Panc1 (cell line): ENCODE measurements at regions not wholly inside any gene's neighbourhood (a gene's known extent, or its start where the extent isn't known, plus 50 kb on each side); places are given as distances from the start of the nearest gene placed in this dataset.

Experiments
- ATAC-seq: fragments of 200-7000 bp; cut with Tn5 transposase; 2 replicates; pipeline ENCODE4 v1.9.1; 2020; ENCODE audit warnings: mild to moderate bottlenecking, moderate library complexity
- BruUV-seq: library from RNA; stranded (reverse); fragments of 400-500 nt; replicated peaks from 2 replicates; lab custom pipeline; 2021; lab: Mats Ljungman, UMichigan
- CTCF ChIA-PET: fragments of 300-600 bp; sonication (Branson Sonifier 250); formaldehyde crosslinking; loops from one replicate; lab custom pipeline; 2022; ENCODE audit warnings: antibody characterized with exemption; lab: Charles Lee
- POLR2A ChIA-PET: fragments of 300-600 bp; sonication (Branson Sonifier 250); formaldehyde crosslinking; loops from one replicate; lab custom pipeline; 2022; ENCODE audit warnings: antibody characterized with exemption; lab: Charles Lee
- DNase-seq: peaks from one replicate; pipeline ENCODE4 v3.0.0-alpha.2; 2010; ENCODE audit warnings: low read depth, low spot score
- H3K27ac ChIP-seq: 2 replicates; pipeline ENCODE4 v1.5.1; 2011; ENCODE audit warnings: mild to moderate bottlenecking, low read length, inconsistent platforms
- H3K27me3 ChIP-seq: fragments of 200-500 bp; sonication (Bioruptor generic); 2 replicates; pipeline ENCODE4 v1.6.0; 2014; ENCODE audit warnings: low read length, inconsistent platforms; ENCODE audit not compliant: control insufficient read depth, insufficient read depth
- H3K36me3 ChIP-seq: fragments of 200-500 bp; sonication (Bioruptor generic); 2 replicates; pipeline ENCODE4 v1.5.1; 2014; ENCODE audit warnings: inconsistent platforms, mild to moderate bottlenecking, low read length, moderate library complexity; ENCODE audit not compliant: control insufficient read depth, insufficient read depth
- H3K4me1 ChIP-seq: 2 replicates; pipeline ENCODE4 v1.5.1; 2011; ENCODE audit warnings: inconsistent platforms, mild to moderate bottlenecking, low read length, moderate library complexity; ENCODE audit not compliant: control insufficient read depth, insufficient read depth
- H3K4me3 ChIP-seq, 2 experiments: 2 replicates each; pipeline ENCODE4 v1.5.1; 2011 to 2012; ENCODE audit warnings: low read depth in 2 of 2, low read length in 2 of 2, mild to moderate bottlenecking in 2 of 2, inconsistent platforms in 1 of 2, moderate library complexity in 1 of 2
- H3K9me3 ChIP-seq: fragments of 200-500 bp; sonication (Bioruptor generic); 2 replicates; pipeline ENCODE4 v1.5.1; 2014; ENCODE audit warnings: low read depth, mild to moderate bottlenecking, inconsistent platforms, low read length, moderate library complexity; ENCODE audit not compliant: control insufficient read depth, insufficient read depth
- POLR2AphosphoS5 ChIP-seq: IDR thresholded peaks from 2 replicates; pipeline ENCODE4 v1.6.1; 2012; ENCODE audit warnings: mild to moderate bottlenecking, low read depth, low read length, moderate library complexity
- REST ChIP-seq, 2 experiments: IDR thresholded peaks; 2 replicates each; pipeline ENCODE4 v1.6.1; 2011 to 2012; ENCODE audit warnings: low read depth in 2 of 2, control low read depth in 1 of 2, low read length in 1 of 2, mild to moderate bottlenecking in 1 of 2, moderate library complexity in 1 of 2; ENCODE audit not compliant: insufficient read depth in 1 of 2
- SIN3A ChIP-seq: IDR thresholded peaks from 2 replicates; pipeline ENCODE4 v1.6.1; 2012; ENCODE audit warnings: low read depth, mild to moderate bottlenecking, low read length, moderate library complexity, borderline replicate concordance; ENCODE audit not compliant: insufficient read depth
- TCF7L2 ChIP-seq: IDR thresholded peaks from 2 replicates; pipeline ENCODE4 v1.6.1; 2011; ENCODE audit warnings: mild to moderate bottlenecking, low read depth, low read length, inconsistent platforms
- in situ Hi-C: cut with HindIII; loops from 2 replicates; pipeline ENCODE4 v1.10.0; 2016; ENCODE audit warnings: low sequenced_read_pairs, low pct_unique_long_range_greater_than_20kb
- intact Hi-C: fragments of 100-400 bp; cut with micrococcal nuclease; formaldehyde crosslinking; loops from one replicate; pipeline ENCODE4 v1.10.0; 2022; ENCODE audit not compliant: unreplicated experiment
- TF ChIP-seq, protein P1 (sequence below): fragments of 450-650 bp; IDR thresholded peaks from 2 replicates; pipeline ENCODE4 v1.5.1; 2017; ENCODE audit warnings: mild to moderate bottlenecking

DNA sequence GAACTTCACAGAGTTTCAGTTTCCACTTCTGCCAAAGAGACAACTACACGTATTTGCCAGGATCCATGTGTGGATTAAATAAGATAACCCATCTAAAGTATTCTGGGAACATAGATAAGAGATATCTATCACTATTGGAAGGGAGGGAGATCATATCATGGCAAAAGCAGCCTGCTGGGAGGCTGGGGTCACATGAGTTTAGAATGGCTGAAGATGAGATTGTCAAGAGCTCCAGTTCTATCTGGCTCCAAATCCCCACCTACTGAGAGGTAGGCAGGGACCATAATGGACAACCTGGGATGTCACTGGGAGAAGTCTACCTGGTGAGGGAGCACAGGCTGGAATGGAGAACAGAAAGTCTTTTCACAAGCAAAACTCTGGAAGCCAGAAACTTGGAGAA, 192.6 kb upstream of the ST6GAL2 start:
- BruUV-seq: no TSS peak
- Histone ChIP-seq H3K4me3 (no peak overlapping the region), H3K36me3 (no peaks in the 10 kb centered on the region), H3K27me3 (no peaks in the 10 kb centered on the region), H3K27ac (no peak overlapping the region), H3K4me1 (no peaks in the 10 kb centered on the region), H3K9me3 (no peaks in the 10 kb centered on the region)
- no peak for DNase-seq
- in situ Hi-C loops: no loop called here
- intact Hi-C loops: no loop called here
- no peak for TF ChIP-seq SIN3A
- no peak for TF ChIP-seq TCF7L2
- TF ChIP-seq, protein P1, sequence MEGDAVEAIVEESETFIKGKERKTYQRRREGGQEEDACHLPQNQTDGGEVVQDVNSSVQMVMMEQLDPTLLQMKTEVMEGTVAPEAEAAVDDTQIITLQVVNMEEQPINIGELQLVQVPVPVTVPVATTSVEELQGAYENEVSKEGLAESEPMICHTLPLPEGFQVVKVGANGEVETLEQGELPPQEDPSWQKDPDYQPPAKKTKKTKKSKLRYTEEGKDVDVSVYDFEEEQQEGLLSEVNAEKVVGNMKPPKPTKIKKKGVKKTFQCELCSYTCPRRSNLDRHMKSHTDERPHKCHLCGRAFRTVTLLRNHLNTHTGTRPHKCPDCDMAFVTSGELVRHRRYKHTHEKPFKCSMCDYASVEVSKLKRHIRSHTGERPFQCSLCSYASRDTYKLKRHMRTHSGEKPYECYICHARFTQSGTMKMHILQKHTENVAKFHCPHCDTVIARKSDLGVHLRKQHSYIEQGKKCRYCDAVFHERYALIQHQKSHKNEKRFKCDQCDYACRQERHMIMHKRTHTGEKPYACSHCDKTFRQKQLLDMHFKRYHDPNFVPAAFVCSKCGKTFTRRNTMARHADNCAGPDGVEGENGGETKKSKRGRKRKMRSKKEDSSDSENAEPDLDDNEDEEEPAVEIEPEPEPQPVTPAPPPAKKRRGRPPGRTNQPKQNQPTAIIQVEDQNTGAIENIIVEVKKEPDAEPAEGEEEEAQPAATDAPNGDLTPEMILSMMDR: no peak
- TF ChIP-seq POLR2AphosphoS5: no peak
- TF ChIP-seq REST (IDR thresholded peaks at IDR 0.05; ENCODE audit: insufficient read depth in 1 of 2, low read depth in 2 of 2, low read length in 1 of 2): no peak
- CTCF ChIA-PET: no interaction called here
- POLR2A ChIA-PET: no interaction called here
- no peak for ATAC-seq

DNA sequence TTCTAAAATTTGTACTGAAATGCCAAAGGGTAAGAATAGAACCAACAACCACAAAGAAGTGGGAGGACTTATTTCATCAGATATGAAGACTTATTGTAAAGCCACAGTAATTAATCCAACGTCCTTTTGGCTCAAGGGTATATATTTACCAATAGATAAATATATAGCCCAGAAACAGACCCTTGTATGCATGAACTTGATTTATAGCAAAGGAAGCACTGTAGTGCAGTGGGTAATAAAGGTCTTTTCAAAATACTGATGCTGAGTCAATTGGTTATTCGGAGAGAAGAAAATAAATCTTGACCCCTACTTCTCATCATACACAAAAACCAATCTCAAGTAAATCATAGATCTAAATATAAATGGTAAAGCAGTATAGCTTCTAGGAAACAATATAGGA, 200.5 kb upstream of the ST6GAL2 start:
- Histone ChIP-seq H3K4me1 (no peaks in the 10 kb centered on the region), H3K36me3 (no peaks in the 10 kb centered on the region), H3K9me3 (no peaks in the 10 kb centered on the region), H3K27ac (no peak overlapping the region), H3K27me3 (no peaks in the 10 kb centered on the region), H3K4me3 (no peak overlapping the region)
- intact Hi-C loops (no loop called here), in situ Hi-C loops (no loop called here)
- POLR2A ChIA-PET: no interaction called here
- ATAC-seq: no peak
- no TSS peak for BruUV-seq
- TF ChIP-seq, protein P1: no peak
- no peak for DNase-seq
- CTCF ChIA-PET: no interaction called here

DNA sequence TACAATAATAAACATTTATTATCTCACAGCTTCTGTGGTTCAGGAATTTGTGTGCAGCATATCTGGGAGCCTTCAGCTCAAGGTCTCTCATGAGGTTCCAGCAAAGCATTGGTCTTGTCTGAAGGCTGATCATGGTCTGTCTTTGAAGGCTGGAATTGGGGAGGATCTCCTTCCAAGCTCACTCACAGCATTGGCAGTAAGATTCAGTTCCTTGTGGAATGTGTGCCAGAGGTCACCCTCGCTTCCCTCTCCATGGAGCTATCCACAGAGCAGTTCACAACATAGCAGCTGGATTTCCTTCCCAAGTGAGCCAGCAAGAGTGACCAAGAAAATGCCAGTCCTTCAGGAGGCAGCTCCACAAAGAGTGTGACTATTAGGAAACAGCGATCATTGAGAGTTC, 202.2 kb upstream of the ST6GAL2 start:
- POLR2A ChIA-PET: no interaction called here
- CTCF ChIA-PET: no interaction called here
- in situ Hi-C loops: no loop called here
- no peak overlapping the region for H3K27ac ChIP-seq
- H3K9me3 ChIP-seq: no peaks in the 10 kb centered on the region
- no TSS peak for BruUV-seq
- TF ChIP-seq TCF7L2 (no peak), REST (IDR thresholded peaks at IDR 0.05; ENCODE audit: insufficient read depth in 1 of 2, low read depth in 2 of 2, low read length in 1 of 2) (no peak), SIN3A (no peak), POLR2AphosphoS5 (no peak)
- TF ChIP-seq, protein P1: no peak
- no peak overlapping the region for H3K4me3 ChIP-seq
- intact Hi-C loops: no loop called here
- H3K27me3 ChIP-seq: no peaks in the 10 kb centered on the region
- DNase-seq (no peak), ATAC-seq (no peak)
- H3K36me3 ChIP-seq: no peaks in the 10 kb centered on the region
- no peaks in the 10 kb centered on the region for H3K4me1 ChIP-seq
